Liver (tissue), 3 donors: ENCODE measurements at regions not wholly inside any gene's neighbourhood (a gene's known extent, or its start where the extent isn't known, plus 50 kb on each side); places are given as distances from the start of the nearest gene placed in this dataset.

Experiments used
- ATF3 ChIP-seq: IDR thresholded peaks from 2 replicates; pipeline ENCODE4 v1.6.1; 2016; ENCODE audit warnings: antibody characterized with exemption
- CTCF ChIP-seq: fragments of 150-350 bp; IDR thresholded peaks from 2 replicates; pipeline ENCODE4 v1.5.1; 2017; ENCODE audit warnings: improper control_type of control experiment, low read depth, low read length; ENCODE audit not compliant: missing input control
- EGR1 ChIP-seq, 2 donors: IDR thresholded peaks; 2 replicates each; pipeline ENCODE4 v1.6.1; 2016 to 2018; ENCODE audit warnings: antibody characterized with exemption in 2 of 2, low read depth in 2 of 2
- GABPA ChIP-seq, 2 donors: IDR thresholded peaks in 1 of 2; conservative IDR thresholded peaks in 1 of 2; 2 replicates each; pipeline ENCODE4 v1.6.1; 2016; ENCODE audit warnings: antibody characterized with exemption in 2 of 2, mild to moderate bottlenecking in 1 of 2, moderate library complexity in 1 of 2
- HNF4A ChIP-seq, 2 donors: conservative IDR thresholded peaks; 2 replicates each; pipeline ENCODE4 v1.6.1; 2016; ENCODE audit warnings: antibody characterized with exemption in 2 of 2, mild to moderate bottlenecking in 2 of 2
- JUND ChIP-seq, 2 donors: IDR thresholded peaks; 2 replicates each; pipeline ENCODE4 v1.6.1; 2016; ENCODE audit warnings: antibody characterized with exemption in 2 of 2
- MAX ChIP-seq: IDR thresholded peaks from 2 replicates; pipeline ENCODE4 v1.6.1; 2016; ENCODE audit warnings: antibody characterized with exemption
- RAD21 ChIP-seq, 2 donors: IDR thresholded peaks; 2 replicates each; pipeline ENCODE4 v1.6.1; 2016; ENCODE audit warnings: antibody characterized with exemption in 2 of 2, mild to moderate bottlenecking in 2 of 2
- REST ChIP-seq: IDR thresholded peaks from 2 replicates; pipeline ENCODE4 v1.6.1; 2016; ENCODE audit warnings: antibody characterized with exemption, mild to moderate bottlenecking
- TAF1 ChIP-seq: conservative IDR thresholded peaks from 2 replicates; pipeline ENCODE4 v1.6.1; 2016; ENCODE audit warnings: antibody characterized with exemption, mild to moderate bottlenecking
- YY1 ChIP-seq: IDR thresholded peaks from 2 replicates; pipeline ENCODE4 v1.6.1; 2016; ENCODE audit warnings: antibody characterized with exemption, mild to moderate bottlenecking
- TF ChIP-seq, protein P1 (sequence below): IDR thresholded peaks from 2 replicates; pipeline ENCODE4 v1.6.1; 2016; ENCODE audit warnings: antibody characterized with exemption
- donor health status: healthy.
- donor health status: healthy.

DNA sequence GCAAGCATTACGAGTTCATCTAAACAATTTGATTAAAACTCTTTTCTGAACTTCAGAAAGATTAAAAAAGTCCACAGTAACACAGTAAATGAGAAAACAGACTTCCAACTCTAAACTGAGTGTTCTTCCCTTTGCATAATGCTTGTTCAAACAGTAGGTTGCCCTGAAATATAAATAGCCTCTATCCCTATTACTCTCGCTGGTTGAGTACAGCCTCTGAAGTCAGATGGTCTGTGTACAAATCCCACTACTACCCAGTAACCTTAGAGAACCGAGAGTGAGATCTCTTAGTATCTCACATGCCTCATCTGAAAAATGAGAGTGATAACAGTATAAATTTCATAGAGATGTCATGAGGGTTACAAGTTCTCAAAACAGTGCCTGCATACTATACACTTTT is 591.6 kb downstream of the CAAP1 start:
- TF ChIP-seq CTCF: no peak
- no peak for TF ChIP-seq TAF1
- TF ChIP-seq GABPA (IDR thresholded peaks at IDR 0.05 in 1 of 2, conservative IDR thresholded peaks at IDR 0.05 in 1 of 2): no peak
- no peak for TF ChIP-seq JUND (IDR thresholded peaks at IDR 0.05)
- TF ChIP-seq REST: no peak
- TF ChIP-seq ATF3: no peak
- TF ChIP-seq YY1: no peak
- no peak for TF ChIP-seq HNF4A (conservative IDR thresholded peaks at IDR 0.05)
- TF ChIP-seq, protein P1, sequence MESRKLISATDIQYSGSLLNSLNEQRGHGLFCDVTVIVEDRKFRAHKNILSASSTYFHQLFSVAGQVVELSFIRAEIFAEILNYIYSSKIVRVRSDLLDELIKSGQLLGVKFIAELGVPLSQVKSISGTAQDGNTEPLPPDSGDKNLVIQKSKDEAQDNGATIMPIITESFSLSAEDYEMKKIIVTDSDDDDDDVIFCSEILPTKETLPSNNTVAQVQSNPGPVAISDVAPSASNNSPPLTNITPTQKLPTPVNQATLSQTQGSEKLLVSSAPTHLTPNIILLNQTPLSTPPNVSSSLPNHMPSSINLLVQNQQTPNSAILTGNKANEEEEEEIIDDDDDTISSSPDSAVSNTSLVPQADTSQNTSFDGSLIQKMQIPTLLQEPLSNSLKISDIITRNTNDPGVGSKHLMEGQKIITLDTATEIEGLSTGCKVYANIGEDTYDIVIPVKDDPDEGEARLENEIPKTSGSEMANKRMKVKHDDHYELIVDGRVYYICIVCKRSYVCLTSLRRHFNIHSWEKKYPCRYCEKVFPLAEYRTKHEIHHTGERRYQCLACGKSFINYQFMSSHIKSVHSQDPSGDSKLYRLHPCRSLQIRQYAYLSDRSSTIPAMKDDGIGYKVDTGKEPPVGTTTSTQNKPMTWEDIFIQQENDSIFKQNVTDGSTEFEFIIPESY: no peak
- no peak for TF ChIP-seq MAX
- TF ChIP-seq RAD21 (IDR thresholded peaks at IDR 0.05): no peak
- no peak for TF ChIP-seq EGR1 (IDR thresholded peaks at IDR 0.05; ENCODE audit: low read depth in 2 of 2)
